ENCODE measurements at regions not wholly inside any gene's neighbourhood (a gene's known extent, or its start where the extent isn't known, plus 50 kb on each side); places are given as distances from the start of the nearest gene placed in this dataset.

GRCh38 chr16:62870554-62870953 is 834.3 kb upstream of the CDH8 start:
- TF ChIP-seq SIN3A (IDR thresholded peaks at IDR 0.05; ENCODE audit: borderline replicate concordance, insufficient read depth, low read length), result no peak
- no peak for TF ChIP-seq FOXP2 (optimal IDR thresholded peaks at IDR 0.05; ENCODE audit: borderline replicate concordance, extremely low read depth, extremely low read length, insufficient read depth)
- no peak for TF ChIP-seq POLR2AphosphoS5 (IDR thresholded peaks at IDR 0.05; ENCODE audit: low read depth, low read length)
- TF ChIP-seq TAF1 (IDR thresholded peaks at IDR 0.05; ENCODE audit: borderline replicate concordance, insufficient read depth, low read length), result no peak
- TF ChIP-seq, protein P1, sequence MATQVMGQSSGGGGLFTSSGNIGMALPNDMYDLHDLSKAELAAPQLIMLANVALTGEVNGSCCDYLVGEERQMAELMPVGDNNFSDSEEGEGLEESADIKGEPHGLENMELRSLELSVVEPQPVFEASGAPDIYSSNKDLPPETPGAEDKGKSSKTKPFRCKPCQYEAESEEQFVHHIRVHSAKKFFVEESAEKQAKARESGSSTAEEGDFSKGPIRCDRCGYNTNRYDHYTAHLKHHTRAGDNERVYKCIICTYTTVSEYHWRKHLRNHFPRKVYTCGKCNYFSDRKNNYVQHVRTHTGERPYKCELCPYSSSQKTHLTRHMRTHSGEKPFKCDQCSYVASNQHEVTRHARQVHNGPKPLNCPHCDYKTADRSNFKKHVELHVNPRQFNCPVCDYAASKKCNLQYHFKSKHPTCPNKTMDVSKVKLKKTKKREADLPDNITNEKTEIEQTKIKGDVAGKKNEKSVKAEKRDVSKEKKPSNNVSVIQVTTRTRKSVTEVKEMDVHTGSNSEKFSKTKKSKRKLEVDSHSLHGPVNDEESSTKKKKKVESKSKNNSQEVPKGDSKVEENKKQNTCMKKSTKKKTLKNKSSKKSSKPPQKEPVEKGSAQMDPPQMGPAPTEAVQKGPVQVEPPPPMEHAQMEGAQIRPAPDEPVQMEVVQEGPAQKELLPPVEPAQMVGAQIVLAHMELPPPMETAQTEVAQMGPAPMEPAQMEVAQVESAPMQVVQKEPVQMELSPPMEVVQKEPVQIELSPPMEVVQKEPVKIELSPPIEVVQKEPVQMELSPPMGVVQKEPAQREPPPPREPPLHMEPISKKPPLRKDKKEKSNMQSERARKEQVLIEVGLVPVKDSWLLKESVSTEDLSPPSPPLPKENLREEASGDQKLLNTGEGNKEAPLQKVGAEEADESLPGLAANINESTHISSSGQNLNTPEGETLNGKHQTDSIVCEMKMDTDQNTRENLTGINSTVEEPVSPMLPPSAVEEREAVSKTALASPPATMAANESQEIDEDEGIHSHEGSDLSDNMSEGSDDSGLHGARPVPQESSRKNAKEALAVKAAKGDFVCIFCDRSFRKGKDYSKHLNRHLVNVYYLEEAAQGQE (IDR thresholded peaks at IDR 0.05; ENCODE audit: insufficient read depth in 1 of 2, low read depth in 2 of 2, low read length in 2 of 2), result no peak

GRCh38 chr16:62869837-62870236 is 833.6 kb upstream of the CDH8 start:
- no peak for TF ChIP-seq TAF1 (IDR thresholded peaks at IDR 0.05; ENCODE audit: borderline replicate concordance, insufficient read depth, low read length)
- no peak for TF ChIP-seq POLR2AphosphoS5 (IDR thresholded peaks at IDR 0.05; ENCODE audit: low read depth, low read length)
- TF ChIP-seq FOXP2 (optimal IDR thresholded peaks at IDR 0.05; ENCODE audit: borderline replicate concordance, extremely low read depth, extremely low read length, insufficient read depth), result no peak
- TF ChIP-seq SIN3A (IDR thresholded peaks at IDR 0.05; ENCODE audit: borderline replicate concordance, insufficient read depth, low read length), result no peak
- TF ChIP-seq, protein P1 (IDR thresholded peaks at IDR 0.05; ENCODE audit: insufficient read depth in 1 of 2, low read depth in 2 of 2, low read length in 2 of 2), result no peak

DNA sequence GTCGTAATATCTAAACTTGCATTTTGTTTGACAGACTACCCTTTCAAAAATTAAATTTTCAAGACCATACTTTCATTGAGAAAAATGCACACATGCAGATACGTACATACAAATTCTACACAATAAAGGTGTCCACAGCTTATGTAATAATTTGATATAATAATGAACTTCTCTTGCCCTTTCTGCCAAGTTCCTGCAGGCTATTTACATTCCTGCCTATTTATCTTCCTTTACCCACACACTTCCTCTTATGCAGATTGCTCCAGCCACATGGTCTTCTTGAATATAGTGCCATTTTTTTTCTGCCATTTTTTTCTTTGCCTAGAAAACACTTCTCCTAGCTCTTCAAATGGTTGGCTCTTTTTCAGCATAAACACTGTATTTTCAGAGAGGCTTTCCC is 826.9 kb upstream of the CDH8 start:
- TF ChIP-seq TAF1 (IDR thresholded peaks at IDR 0.05; ENCODE audit: borderline replicate concordance, insufficient read depth, low read length) (no peak), POLR2AphosphoS5 (IDR thresholded peaks at IDR 0.05; ENCODE audit: low read depth, low read length) (no peak), SIN3A (IDR thresholded peaks at IDR 0.05; ENCODE audit: borderline replicate concordance, insufficient read depth, low read length) (no peak), FOXP2 (optimal IDR thresholded peaks at IDR 0.05; ENCODE audit: borderline replicate concordance, extremely low read depth, extremely low read length, insufficient read depth) (no peak)
- TF ChIP-seq, protein P1 (IDR thresholded peaks at IDR 0.05; ENCODE audit: insufficient read depth in 1 of 2, low read depth in 2 of 2, low read length in 2 of 2), result no peak

DNA sequence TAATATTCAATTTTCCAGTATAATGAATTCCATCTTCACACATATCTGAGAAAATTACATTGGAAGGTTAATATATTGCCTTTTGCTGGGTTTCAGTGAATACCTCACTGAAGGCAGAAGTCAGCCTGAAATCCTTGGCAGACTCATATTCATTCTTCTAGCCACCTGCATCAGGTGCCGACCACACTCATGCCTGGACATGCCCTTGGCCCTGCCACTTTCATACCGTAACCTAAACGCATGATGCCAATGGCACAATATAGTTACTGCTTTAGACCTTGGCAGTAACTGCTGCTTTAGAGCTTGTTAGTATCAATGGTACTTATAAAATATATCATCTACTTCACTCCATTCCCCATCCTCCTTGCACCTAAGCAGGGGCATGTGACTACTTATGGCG is 817.6 kb upstream of the CDH8 start:
- no peak for TF ChIP-seq SIN3A (IDR thresholded peaks at IDR 0.05; ENCODE audit: borderline replicate concordance, insufficient read depth, low read length)
- no peak for TF ChIP-seq POLR2AphosphoS5 (IDR thresholded peaks at IDR 0.05; ENCODE audit: low read depth, low read length)
- no peak for TF ChIP-seq TAF1 (IDR thresholded peaks at IDR 0.05; ENCODE audit: borderline replicate concordance, insufficient read depth, low read length)
- TF ChIP-seq, protein P1 (IDR thresholded peaks at IDR 0.05; ENCODE audit: insufficient read depth in 1 of 2, low read depth in 2 of 2, low read length in 2 of 2), result no peak
- no peak for TF ChIP-seq FOXP2 (optimal IDR thresholded peaks at IDR 0.05; ENCODE audit: borderline replicate concordance, extremely low read depth, extremely low read length, insufficient read depth)

All from PFSK-1 (cell line).